ENCODE measurements at regions not wholly inside any gene's neighbourhood (a gene's known extent, or its start where the extent isn't known, plus 50 kb on each side); places are given as distances from the start of the nearest gene placed in this dataset.

GRCh38 chrX:14476205-14476604 lies 53.1 kb upstream of the GLRA2 start:
- no peak for DNase-seq (ENCODE audit: low spot score in 2 of 2)
- no peak for FAIRE-seq

- no peak for DNase-seq (ENCODE audit: low spot score in 2 of 2)
- no peak for FAIRE-seq
These were observed 79.6 kb upstream of the GLRA2 start for GRCh38 chrX:14449773-14450172.

GRCh38 chrX:14448406-14448805 lies 80.9 kb upstream of the GLRA2 start:
- FAIRE-seq, result no peak
- DNase-seq (ENCODE audit: low spot score in 2 of 2), result no peak

- no peak for FAIRE-seq
- no peak for DNase-seq (ENCODE audit: low spot score in 2 of 2)
These were observed 89.2 kb upstream of the GLRA2 start for GRCh38 chrX:14440106-14440505.

GRCh38 chrX:14427614-14428013 lies 101.7 kb upstream of the GLRA2 start:
- DNase-seq (ENCODE audit: low spot score in 2 of 2) (no peak), FAIRE-seq (no peak)

GRCh38 chrX:14420841-14421240 lies 108.5 kb upstream of the GLRA2 start:
- DNase-seq (ENCODE audit: low spot score in 2 of 2), result no peak
- no peak for FAIRE-seq

GRCh38 chrX:14412686-14413085 lies 116.7 kb upstream of the GLRA2 start:
- DNase-seq (ENCODE audit: low spot score in 2 of 2), result no peak
- FAIRE-seq, result no peak

GRCh38 chrX:14411326-14411725 lies 118.0 kb upstream of the GLRA2 start:
- FAIRE-seq (no peak), DNase-seq (ENCODE audit: low spot score in 2 of 2) (no peak)

GRCh38 chrX:14409341-14409740 lies 120.0 kb upstream of the GLRA2 start:
- no peak for DNase-seq (ENCODE audit: low spot score in 2 of 2)
- FAIRE-seq, result no peak

- no peak for DNase-seq (ENCODE audit: low spot score in 2 of 2)
- no peak for FAIRE-seq
These were observed 123.1 kb upstream of the GLRA2 start for GRCh38 chrX:14406225-14406624.

- no peak for DNase-seq (ENCODE audit: low spot score in 2 of 2)
- FAIRE-seq, result no peak
These were observed 130.6 kb upstream of the GLRA2 start for GRCh38 chrX:14398725-14399124.

GRCh38 chrX:14389682-14390081 lies 139.7 kb upstream of the GLRA2 start:
- DNase-seq (ENCODE audit: low spot score in 2 of 2) (no peak), FAIRE-seq (no peak)

- no peak for FAIRE-seq
These were observed 142.4 kb upstream of the GLRA2 start for GRCh38 chrX:14386981-14387380.

GRCh38 chrX:14380044-14380443 lies 149.3 kb upstream of the GLRA2 start:
- FAIRE-seq (no peak), DNase-seq (ENCODE audit: low spot score in 2 of 2) (no peak)

More at GRCh38 chrX:14386981-14387380, 142.4 kb upstream of the GLRA2 start:
- no peak for DNase-seq (ENCODE audit: low spot score in 2 of 2)

- DNase-seq (ENCODE audit: low spot score in 2 of 2), result no peak
- no peak for FAIRE-seq
These were observed 151.9 kb upstream of the GLRA2 start for GRCh38 chrX:14377427-14377826.

GRCh38 chrX:14363728-14364127 lies 165.6 kb upstream of the GLRA2 start:
- no peak for FAIRE-seq

GRCh38 chrX:14362721-14363120 lies 166.6 kb upstream of the GLRA2 start:
- DNase-seq (ENCODE audit: low spot score in 2 of 2) (no peak), FAIRE-seq (no peak)

More at GRCh38 chrX:14363728-14364127, 165.6 kb upstream of the GLRA2 start:
- DNase-seq (ENCODE audit: low spot score in 2 of 2), result no peak

- DNase-seq (ENCODE audit: low spot score in 2 of 2) (no peak), FAIRE-seq (no peak)
These were observed 167.9 kb upstream of the GLRA2 start for GRCh38 chrX:14361435-14361834.

- FAIRE-seq, result no peak
- DNase-seq (ENCODE audit: low spot score in 2 of 2), result no peak
These were observed 169.6 kb upstream of the GLRA2 start for GRCh38 chrX:14359727-14360126.

GRCh38 chrX:14359316-14359715 lies 170.0 kb upstream of the GLRA2 start:
- no peak for FAIRE-seq

GRCh38 chrX:14357314-14357713 lies 172.0 kb upstream of the GLRA2 start:
- FAIRE-seq (no peak), DNase-seq (ENCODE audit: low spot score in 2 of 2) (no peak)

More at GRCh38 chrX:14359316-14359715, 170.0 kb upstream of the GLRA2 start:
- DNase-seq (ENCODE audit: low spot score in 2 of 2), result no peak

GRCh38 chrX:14356401-14356800 lies 172.9 kb upstream of the GLRA2 start:
- FAIRE-seq (no peak), DNase-seq (ENCODE audit: low spot score in 2 of 2) (no peak)

- no peak for FAIRE-seq
- DNase-seq (ENCODE audit: low spot score in 2 of 2), result no peak
These were observed 173.8 kb upstream of the GLRA2 start for GRCh38 chrX:14355556-14355955.

Measured in frontal cortex (tissue), 3 donors.